ENCODE measurements at regions not wholly inside any gene's neighbourhood (a gene's known extent, or its start where the extent isn't known, plus 50 kb on each side); places are given as distances from the start of the nearest gene placed in this dataset.

GRCh38 chr17:52895272-52895671 lies 736.8 kb upstream of the CA10 start:
- TF ChIP-seq CTCF (IDR thresholded peaks at IDR 0.05; ENCODE audit: low read depth, low read length, poor library complexity, severe bottlenecking): no peak
- no peak for TF ChIP-seq EZH2phosphoT487 (IDR thresholded peaks at IDR 0.05; ENCODE audit: borderline replicate concordance, low read length)
